GM18909 (cell line): ENCODE measurements at regions not wholly inside any gene's neighbourhood (a gene's known extent, or its start where the extent isn't known, plus 50 kb on each side); places are given as distances from the start of the nearest gene placed in this dataset.
"Not testable (repeated sequence)": the region's sequence is repeated elsewhere in the genome, so short reads cannot be mapped to it uniquely, and the experiment has no call there.

Source experiments
- ATAC-seq: cut with Tn5 transposase; IDR thresholded peaks from one replicate; pipeline ENCODE4 v1.9.1; 2021; ENCODE audit warnings: mild to moderate bottlenecking; ENCODE audit not compliant: unreplicated experiment, poor library complexity

DNA sequence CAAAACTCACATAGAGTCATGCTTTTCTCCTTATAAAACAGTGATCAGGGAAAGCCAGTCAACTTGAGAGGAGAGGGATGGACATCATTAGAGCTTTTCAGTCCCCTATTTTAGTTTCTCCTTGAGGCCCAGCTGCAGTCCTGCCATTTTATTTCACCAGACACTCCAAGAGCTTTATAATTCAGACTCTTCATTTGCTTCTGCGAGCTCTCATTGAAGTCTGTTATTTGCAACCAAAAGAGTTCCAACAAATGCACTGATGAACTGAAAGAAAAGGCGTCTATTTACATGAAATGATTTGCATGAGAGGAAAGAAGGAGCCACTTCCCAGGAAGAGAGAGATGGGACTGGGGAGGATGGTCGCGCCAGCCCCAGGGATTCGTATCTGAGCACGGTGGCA lies 86.8 kb downstream of the NDUFA12 start:
- no peak for ATAC-seq

DNA sequence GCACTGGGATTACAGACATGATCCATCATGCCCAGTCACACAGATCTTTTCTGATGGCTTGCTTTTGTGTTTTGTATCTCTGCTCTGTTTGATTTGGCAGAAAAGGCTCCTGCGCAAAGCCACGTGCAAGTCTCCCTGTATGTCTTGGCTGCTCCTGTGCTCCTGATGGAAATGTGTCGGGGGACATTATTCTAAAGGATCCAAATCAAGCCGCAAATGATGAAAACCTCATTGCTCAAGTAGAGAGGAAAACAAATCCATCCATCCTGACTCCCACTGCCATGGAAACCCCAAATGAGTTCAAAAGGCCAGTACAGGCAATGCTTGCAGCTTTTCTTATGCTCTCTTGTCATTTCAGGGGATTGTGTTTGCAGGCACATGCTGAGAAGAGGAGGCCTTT lies 93.8 kb downstream of the NDUFA12 start:
- ATAC-seq = no peak

DNA sequence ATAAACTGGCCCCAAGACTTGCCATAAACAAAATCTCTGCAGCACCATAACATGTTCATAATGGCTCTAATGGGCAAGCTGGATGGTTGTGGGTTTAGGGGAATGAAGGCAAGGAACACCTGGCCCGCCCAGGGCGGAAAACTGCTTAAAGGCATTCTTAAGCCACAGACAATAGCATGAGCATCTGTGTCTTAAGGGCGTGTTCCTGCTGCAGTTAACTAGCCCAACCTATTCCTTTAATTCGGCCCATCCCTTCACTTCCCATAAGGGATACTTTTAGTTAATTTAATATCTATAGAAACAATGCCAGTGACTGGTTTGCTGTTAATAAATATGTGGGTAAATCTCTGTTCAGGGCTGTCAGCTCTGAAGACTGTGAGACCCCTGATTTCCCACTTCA lies 97.7 kb downstream of the NDUFA12 start:
- not testable (repeated sequence) for ATAC-seq

DNA sequence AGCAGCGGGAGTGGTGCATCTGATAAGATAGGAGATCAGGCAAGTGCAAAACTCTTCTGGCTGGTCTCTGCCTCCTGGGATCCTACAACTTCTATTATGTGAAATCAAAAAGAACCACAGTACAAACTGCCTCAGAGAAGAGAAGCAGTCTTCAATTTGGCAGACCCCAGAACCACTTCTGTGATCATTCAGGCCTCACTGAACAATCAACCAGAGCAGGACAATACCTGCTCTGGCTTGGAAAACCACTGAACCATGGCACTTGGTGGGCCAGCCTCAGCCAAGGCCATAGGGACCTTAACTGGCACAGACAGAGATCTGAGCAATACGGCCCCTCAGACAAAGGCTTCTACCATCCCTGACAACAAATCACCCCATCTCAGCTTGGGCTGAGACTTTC lies 103.0 kb downstream of the NDUFA12 start:
- no peak for ATAC-seq

DNA sequence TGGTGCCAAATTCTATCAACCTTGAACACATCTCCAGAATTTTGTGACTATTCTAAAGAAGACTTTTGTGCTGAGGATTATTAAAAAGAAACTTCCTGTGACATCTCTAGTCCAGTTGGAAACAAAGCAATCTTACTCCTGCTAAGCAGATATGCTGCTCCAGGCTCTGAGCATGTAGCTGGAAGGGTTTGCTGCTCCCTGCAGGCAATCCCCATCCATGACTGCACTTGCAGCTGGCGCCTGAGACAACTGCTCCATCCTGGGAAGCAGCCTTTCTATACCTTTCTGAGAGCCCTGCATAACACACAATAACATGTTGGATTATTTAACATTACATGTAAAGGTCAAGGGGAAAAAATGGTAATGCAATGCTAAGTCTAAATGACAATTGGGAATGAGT lies 105.1 kb downstream of the NDUFA12 start:
- no peak for ATAC-seq

DNA sequence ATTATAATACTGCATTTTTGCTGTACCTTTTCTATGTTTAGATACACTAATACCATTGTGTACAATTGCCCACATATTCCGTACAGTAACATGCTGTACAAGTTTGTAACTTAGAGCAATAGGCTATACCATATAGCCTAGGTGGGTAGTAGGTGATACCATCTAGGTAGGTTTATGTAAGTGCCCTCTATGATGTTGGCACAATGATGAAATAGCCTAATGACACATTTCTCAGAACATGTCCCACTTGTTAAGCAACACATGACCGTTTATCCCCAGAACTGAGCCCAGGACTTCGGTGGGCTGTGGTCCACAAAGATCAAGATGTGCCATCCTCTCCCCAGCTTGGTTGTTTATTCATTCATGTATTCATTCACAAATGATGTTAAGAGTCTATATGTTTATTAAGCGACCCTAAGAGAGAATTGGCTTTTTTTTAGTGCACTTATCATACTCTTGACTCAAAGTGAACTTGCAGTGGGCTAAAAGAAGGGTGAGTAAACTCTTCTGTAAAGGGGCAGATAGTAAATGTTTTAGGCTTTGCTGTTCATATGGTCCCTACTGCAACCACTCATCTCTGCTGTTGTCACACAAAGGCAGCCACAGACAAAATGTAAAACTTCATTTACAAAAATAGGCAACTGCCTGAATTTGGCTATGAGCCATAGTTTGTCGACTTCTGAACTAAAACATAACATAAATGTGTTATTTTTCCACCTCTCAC lies 110.8 kb downstream of the NDUFA12 start:
- ATAC-seq = no peak

DNA sequence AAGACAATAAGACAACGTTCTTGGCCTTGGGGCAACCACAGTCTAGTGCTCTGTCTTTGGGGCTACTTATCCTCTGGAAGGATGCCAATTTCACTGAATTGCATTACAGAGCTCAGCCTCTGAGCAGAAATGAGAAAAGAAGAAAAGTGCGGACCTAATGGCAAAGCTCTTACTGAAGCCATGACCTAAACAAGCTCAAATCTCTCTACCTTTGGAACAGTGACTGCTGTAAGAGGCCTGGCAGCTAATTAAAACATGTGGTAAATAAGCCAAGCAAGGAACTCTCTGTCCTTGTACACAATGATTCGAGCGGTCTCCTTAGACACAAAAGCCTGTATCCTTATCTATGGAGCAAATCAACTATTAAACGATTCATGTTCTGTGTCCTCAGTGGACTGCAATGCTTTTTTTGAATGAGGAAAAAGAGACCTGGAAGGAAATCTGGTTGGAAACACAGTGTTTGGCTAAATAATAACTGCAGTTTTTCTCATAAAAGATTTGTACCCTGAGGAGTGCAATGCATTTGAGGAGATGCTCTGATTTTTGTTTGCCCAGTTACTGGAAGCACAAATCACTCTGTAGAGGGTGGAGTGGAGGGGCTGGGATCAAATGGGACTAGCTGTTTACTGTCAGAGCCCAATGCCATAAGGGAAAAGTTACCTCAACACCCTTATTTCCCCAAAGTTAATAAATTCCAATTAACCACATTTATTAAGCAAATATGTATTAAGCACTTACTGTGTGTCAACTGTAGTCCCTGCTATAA lies 113.9 kb downstream of the NDUFA12 start:
- ATAC-seq = no peak

DNA sequence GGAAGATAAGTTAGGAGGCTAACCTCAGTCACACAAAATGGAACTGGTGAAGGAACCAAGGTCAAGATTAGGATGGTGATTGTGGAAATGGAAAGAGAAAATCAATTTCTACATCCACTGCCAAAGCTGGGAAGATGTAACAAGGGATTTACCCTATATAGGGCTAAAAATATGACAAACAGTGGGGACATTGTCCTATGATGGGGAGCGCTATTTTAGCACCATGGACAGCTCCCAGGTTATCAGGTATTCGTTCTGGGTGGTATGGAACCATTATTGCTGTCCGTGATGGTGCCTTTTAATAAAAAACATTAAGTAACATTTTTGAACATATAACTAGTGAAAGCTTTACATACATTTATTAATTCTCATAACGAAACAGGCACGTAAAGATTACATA lies 124.0 kb downstream of the NDUFA12 start:
- ATAC-seq = no peak

DNA sequence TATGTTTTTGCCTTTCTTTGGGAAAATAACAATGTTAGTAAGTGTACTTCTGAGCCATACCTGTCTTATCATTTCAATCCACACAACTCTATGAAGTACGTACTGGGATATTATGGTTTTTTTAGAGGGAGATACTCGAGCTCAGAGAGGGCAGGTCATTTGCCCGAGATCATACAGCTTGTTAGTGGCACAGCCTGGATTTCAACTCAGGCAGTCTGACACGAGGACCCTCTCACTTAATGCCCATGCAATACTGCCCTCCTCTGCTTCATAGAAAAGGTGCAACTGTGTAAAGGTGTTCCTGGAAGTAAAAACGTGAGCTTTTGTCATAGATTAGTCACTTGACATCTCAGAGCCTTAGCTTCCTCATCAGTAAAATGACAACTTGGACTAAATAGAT lies 128.0 kb downstream of the NDUFA12 start:
- peak; percentile 56 for ATAC-seq

DNA sequence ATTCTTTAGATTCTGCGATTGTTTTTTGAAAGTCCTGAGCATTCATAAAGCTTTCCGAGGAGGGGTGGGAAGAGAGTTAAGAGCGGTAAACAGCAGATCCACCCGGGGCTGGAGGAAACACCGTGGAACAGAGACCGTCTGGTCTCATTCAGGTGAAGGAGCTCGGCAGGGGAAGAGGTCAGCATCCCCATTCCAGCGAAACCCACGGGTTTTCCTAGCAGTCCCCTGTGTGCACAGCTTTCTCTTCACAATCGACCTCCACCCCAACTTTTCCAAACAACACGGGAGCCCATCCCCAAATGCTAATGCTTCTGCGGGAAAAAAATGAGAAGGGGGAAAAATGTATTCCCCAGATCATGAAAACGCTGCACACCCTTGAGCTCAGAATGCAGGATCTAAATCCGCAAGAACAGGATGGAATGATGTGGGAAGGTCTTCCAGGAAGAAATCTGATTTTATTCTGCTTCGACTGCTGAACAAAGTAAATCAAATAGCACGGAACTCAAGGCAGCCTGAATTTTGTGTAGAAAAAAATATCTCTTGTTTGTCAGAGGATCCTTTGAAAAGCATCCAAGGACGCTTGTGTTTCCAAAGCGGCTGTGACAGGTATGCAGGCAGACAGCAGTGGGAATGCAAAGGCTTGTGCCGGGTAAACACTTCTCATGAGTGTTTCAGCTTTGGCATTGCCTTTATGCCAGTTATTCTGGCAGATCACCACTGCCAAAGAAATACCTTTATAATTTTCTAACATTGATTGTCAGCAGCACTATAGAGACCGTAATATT lies 128.8 kb downstream of the NDUFA12 start:
- no peak for ATAC-seq

DNA sequence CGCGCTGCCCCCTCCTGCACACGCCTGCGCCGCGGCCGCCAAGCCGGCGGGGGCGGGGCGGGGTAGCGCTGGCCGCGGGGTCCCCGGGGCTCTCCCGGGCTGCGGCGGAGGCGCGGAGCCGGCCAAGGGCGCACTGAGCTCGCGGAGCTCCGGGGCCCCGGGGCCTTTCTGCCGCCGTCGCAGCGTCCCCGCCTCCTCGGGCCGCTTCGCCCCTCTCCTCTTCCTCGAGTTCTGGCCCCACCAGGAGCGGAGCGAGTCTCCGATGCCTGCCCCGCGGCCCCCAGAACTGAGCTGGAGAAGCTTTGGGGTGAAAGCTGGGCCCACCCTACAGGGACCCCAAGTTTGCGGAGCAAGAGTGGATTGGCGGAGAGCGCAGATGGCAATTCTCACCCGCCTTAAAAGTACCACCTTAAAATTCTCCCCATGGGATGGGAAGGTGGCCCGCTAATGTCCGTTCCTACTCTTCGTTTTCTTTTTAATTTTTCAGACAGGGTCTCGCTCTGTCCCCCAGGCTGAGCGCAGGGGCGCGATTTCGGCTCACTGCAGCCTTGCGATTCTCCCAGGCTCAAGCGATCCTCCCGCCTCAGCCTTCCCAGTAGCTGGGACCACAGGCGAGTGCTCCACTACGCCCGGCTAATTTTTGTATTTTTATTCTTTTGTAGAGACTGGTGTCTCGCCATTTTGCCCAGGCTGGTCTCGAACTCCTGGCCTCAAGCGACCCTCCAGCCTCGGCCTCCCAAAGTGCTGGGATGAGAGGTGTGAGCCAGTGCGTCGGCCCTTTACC lies 129.6 kb downstream of the NDUFA12 start:
- no peak for ATAC-seq

DNA sequence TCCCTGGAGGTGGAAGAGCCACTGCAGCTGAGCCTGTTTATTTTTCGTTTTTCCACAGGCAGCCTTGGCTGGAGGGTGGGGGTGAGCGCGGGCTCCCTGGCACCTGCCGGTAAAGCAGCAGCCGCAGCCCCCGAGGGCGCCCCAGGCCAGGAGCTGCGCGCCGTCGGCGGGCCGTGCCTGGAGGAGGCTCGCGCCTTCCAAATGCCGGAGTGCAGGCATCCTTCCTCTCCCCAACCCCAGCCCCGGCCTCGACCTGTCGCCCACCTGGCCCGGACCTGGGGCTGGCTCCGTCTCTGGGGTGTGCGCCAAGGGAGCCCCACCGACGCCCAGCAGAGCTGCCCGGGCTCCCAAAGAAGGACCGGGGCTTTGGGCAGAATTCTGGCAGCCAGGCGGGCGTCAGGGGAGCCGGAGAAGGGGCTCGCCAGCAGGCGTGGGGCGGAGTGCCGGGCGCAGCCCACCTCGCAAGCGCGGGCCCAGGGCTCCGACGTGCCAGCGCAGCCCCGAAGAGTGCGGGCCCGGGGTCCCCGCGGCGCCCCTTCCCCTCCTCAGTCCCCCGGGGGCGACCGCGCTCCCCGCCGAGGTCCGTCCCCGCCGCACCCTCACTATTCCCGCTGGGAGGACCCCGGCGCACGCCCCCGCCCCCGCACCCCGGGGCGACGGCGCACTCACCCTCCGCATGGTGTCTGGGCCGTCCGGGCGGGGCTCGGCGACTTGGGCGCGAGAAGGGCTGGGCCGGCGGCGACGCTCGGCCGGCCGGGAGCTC lies 130.3 kb downstream of the NDUFA12 start:
- ATAC-seq = peak; percentile 75

DNA sequence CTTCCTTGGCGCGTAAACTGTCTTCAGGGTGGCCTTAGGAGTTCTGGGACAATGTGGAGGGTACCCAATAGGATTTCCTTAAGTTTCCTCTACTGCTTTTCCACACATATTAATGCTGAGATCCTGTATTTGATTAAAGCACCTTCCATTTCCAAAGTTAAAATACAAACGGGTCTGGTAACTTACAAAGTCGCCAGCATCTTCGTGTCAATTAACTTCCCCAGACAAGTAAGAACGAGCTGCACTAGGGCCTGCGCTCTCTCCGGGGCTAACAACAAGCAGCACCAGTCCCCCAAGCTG lies 130.9 kb downstream of the NDUFA12 start:
- no peak for ATAC-seq

DNA sequence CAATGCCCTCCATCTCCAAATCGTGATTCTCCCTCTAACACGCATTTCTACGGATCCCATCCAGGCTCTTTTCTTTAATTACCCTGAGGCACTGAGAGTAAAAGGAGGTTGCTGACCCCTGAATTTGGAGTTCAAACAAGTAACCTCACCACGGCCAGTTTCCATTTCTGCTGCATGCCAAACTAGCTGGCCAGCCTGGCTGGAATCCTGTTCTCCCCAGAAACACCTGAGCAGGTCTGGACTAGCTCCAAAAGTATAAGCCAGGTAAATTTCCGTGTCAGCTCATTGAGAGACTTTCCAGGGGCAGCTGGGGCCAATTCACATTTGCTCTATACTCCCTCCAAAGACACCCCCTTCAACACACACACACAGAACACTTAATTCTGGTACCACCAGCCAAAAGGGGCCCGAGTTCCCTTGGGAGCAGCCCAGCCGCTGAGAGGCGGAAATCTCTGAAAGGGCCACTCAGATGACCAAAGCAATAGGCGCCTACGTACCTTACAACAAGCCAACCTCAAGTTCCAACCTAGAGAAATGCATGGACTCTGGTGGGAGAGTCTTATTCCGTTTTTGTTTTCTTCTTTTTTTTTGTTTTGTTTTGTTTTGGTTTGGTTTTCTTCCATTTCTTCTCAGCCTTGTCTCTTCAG lies 131.4 kb downstream of the NDUFA12 start:
- ATAC-seq = no peak

DNA sequence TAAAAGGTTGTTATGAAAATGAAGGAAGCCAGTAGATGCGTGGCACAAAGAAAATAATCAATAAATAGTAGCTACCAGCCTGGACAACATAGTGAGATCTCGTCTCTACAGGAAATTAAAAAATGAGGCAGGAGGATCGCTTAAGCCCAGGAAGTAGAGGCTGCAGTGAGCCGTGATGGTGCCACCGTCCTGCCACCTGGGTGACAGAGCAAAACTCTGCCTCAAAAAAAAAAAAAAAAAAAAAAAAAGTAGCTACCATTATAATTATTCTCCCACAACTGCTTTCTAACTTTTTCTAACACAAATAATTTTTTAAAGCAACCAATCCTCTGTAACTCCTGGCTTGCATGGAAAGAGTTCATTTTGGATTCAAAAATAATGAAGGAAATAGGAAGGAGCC lies 133.0 kb downstream of the NDUFA12 start:
- ATAC-seq = no peak

DNA sequence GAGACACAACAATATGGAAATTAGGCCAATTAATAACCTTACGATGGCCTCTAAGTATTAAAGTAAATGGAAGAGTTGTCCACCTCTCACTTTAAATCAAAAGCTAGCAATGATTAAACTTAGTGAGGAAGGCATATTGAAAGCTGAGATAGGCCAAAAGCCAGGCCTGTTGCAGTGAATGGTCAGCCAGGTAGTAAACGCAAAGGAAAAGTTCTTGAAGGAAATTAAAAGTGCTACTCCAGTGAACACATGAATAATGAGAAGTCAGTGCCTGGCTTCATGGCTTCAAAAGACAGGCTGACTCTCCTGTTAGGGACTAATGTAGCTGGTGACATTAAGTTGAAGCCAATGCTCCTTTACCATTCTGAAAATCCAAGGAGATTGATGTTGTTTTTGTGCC lies 135.3 kb downstream of the NDUFA12 start:
- no peak for ATAC-seq

DNA sequence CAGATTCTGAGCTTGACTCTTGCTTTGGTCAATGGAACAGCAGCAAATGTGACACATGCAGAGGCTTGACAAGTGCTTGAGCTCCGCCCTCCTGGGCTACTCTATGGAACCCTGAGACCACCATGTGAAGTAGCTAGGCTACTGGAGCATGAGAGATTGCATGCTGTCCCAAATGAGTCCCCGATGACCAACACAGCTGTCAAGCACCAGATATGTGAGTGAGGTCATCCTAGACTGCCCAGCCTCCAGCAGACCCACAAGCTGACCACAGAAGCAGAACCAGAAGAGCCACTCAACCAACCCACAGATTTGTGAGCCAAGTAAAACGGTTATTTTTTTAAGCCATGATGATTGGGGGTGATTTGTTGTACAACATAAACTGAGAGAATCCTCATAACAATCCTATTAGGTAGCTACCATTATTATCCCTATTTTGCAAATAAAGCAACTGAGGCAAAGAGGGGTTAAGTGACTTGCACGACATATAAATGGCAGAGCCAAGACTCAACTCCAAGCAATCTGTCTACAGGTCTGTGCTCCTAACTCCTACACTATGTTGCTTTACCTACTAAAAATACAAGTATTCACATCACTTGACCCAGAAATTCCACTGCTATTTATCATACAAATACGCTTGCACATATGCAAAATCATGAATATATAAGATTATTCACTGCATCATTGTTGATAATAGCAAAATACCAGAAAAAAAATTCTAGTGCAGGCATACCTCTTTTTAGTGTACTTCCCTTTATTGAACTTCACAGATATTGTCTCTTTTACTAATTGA lies 136.2 kb downstream of the NDUFA12 start:
- no peak for ATAC-seq

DNA sequence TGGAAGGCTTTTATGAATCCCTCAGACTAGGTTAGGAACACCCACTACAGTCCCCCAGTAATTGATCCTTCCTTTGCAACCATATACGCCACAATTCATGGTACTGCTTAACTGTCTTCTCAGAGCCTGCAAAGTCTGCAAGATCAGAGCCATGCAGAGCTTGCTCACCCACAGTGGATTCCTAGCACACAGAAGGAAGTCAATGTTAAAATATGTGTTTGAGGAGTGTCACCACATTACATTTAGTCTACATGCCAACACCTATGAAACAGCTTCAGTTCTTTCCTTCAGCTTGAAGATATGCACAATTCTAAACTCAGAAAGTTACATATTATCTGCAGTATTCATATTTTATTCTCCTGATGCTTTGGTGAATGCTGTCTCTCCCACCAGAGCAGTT lies 138.5 kb downstream of the NDUFA12 start:
- no peak for ATAC-seq
